ENCODE measurements at regions not wholly inside any gene's neighbourhood (a gene's known extent, or its start where the extent isn't known, plus 50 kb on each side); places are given as distances from the start of the nearest gene placed in this dataset.

- TF ChIP-seq POLR2AphosphoS5 (IDR thresholded peaks at IDR 0.05; ENCODE audit: low read depth, low read length), result no peak
- TF ChIP-seq SRF (IDR thresholded peaks at IDR 0.05; ENCODE audit: low read depth), result no peak
- TF ChIP-seq CTCF (IDR thresholded peaks at IDR 0.05 in 2 of 3, conservative IDR thresholded peaks at IDR 0.05 in 1 of 3; ENCODE audit: borderline replicate concordance in 1 of 3, insufficient read depth in 1 of 3, low read depth in 2 of 3, low read length in 2 of 3), result no peak
- TF ChIP-seq EZH2 (IDR thresholded peaks at IDR 0.05), result no peak
- no peak for TF ChIP-seq POLR2A (IDR thresholded peaks at IDR 0.05; ENCODE audit: borderline replicate concordance, extremely low read depth, insufficient read depth, insufficient read length)
- no peak for TF ChIP-seq CEBPB (IDR thresholded peaks at IDR 0.05; ENCODE audit: low read depth)
- no peak for TF ChIP-seq CBX3 (IDR thresholded peaks at IDR 0.05; ENCODE audit: low read depth)
- TF ChIP-seq EZH2phosphoT487 (IDR thresholded peaks at IDR 0.05; ENCODE audit: borderline replicate concordance), result no peak
Measured at GRCh38 chr3:161748049-161748448, 251.4 kb downstream of the OTOL1 start.

All from HCT116 (cell line).